ENCODE measurements at regions not wholly inside any gene's neighbourhood (a gene's known extent, or its start where the extent isn't known, plus 50 kb on each side); places are given as distances from the start of the nearest gene placed in this dataset.

DNA sequence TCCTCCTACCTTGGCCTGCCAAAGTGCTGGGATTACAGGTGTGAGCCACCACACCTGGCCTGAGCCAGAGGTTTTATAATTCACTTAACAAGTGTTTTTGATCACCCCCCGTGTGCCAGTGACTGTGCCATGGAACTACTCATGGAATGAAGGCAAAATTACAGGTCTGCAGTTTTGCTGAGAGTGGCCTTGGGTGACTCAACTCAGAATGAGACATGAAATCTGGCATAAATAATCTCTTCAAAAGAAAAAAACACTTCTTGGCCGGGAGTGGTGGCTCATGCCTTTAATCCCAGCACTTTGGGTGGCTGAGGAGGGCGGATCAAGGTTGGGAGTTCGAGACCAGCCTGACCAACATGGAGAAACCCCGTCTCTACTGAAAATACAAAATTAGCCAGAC, 166.9 kb upstream of the SALL4 start:
- TF ChIP-seq CEBPB (IDR thresholded peaks at IDR 0.05; ENCODE audit: low read depth, low read length) (no peak), RAD21 (IDR thresholded peaks at IDR 0.05 in 1 of 2, conservative IDR thresholded peaks at IDR 0.05 in 1 of 2; ENCODE audit: low read depth in 2 of 2, low read length in 2 of 2) (no peak), CHD2 (IDR thresholded peaks at IDR 0.05; ENCODE audit: low read length) (no peak), KDM1A (IDR thresholded peaks at IDR 0.05; ENCODE audit: borderline replicate concordance, low read length) (no peak), POLR2AphosphoS5 (IDR thresholded peaks at IDR 0.05; ENCODE audit: low read depth, low read length) (no peak), ZNF274 (IDR thresholded peaks at IDR 0.05; ENCODE audit: borderline replicate concordance, extremely low read depth, low read length) (no peak), SUZ12 (IDR thresholded peaks at IDR 0.05; ENCODE audit: low read length) (no peak), EP300 (IDR thresholded peaks at IDR 0.05; ENCODE audit: borderline replicate concordance in 1 of 2, low read depth in 2 of 2, low read length in 2 of 2) (no peak)
- TF ChIP-seq, protein P1, sequence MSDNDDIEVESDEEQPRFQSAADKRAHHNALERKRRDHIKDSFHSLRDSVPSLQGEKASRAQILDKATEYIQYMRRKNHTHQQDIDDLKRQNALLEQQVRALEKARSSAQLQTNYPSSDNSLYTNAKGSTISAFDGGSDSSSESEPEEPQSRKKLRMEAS (IDR thresholded peaks at IDR 0.05): no peak
- TF ChIP-seq, protein P2, sequence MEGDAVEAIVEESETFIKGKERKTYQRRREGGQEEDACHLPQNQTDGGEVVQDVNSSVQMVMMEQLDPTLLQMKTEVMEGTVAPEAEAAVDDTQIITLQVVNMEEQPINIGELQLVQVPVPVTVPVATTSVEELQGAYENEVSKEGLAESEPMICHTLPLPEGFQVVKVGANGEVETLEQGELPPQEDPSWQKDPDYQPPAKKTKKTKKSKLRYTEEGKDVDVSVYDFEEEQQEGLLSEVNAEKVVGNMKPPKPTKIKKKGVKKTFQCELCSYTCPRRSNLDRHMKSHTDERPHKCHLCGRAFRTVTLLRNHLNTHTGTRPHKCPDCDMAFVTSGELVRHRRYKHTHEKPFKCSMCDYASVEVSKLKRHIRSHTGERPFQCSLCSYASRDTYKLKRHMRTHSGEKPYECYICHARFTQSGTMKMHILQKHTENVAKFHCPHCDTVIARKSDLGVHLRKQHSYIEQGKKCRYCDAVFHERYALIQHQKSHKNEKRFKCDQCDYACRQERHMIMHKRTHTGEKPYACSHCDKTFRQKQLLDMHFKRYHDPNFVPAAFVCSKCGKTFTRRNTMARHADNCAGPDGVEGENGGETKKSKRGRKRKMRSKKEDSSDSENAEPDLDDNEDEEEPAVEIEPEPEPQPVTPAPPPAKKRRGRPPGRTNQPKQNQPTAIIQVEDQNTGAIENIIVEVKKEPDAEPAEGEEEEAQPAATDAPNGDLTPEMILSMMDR (IDR thresholded peaks at IDR 0.05; ENCODE audit: control extremely low read depth in 1 of 3, insufficient read depth in 1 of 3, low read depth in 1 of 3, low read length in 3 of 3): no peak
- TF ChIP-seq, protein P3, sequence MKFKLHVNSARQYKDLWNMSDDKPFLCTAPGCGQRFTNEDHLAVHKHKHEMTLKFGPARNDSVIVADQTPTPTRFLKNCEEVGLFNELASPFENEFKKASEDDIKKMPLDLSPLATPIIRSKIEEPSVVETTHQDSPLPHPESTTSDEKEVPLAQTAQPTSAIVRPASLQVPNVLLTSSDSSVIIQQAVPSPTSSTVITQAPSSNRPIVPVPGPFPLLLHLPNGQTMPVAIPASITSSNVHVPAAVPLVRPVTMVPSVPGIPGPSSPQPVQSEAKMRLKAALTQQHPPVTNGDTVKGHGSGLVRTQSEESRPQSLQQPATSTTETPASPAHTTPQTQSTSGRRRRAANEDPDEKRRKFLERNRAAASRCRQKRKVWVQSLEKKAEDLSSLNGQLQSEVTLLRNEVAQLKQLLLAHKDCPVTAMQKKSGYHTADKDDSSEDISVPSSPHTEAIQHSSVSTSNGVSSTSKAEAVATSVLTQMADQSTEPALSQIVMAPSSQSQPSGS (IDR thresholded peaks at IDR 0.05; ENCODE audit: low read length): no peak

Data from H1 (cell line).